Activated naive CD4-positive, alpha-beta T cell treated with anti-CD3 and anti-CD28 coated beads, Interleukin-2, amount 50 U/mL, for 72 hours (primary cell): ENCODE measurements at regions not wholly inside any gene's neighbourhood (a gene's known extent, or its start where the extent isn't known, plus 50 kb on each side); places are given as distances from the start of the nearest gene placed in this dataset.

ENCODE experiments used
- ATAC-seq, 2 donors: fragments of 150-1000 bp; cut with Tn5 transposase; 2 replicates each; pipeline ENCODE4 v1.10.0; 2021; ENCODE audit warnings: mild to moderate bottlenecking in 2 of 2, moderate library complexity in 2 of 2
- DNase-seq, 2 donors: peaks; one replicate each; pipeline ENCODE4 v3.0.0; 2021 to 2022; ENCODE audit warnings: low spot score in 2 of 2
- H3K27ac Mint-ChIP-seq, 2 donors: one replicate each; pipeline ENCODE4 v1.8.0; 2022; ENCODE audit warnings: mild to moderate bottlenecking in 2 of 2, mixed read lengths in 2 of 2
- H3K36me3 Mint-ChIP-seq, 2 donors: one replicate each; pipeline ENCODE4 v1.8.0; 2022; ENCODE audit warnings: mixed read lengths in 2 of 2
- H3K9me3 Mint-ChIP-seq, 2 donors: one replicate each; pipeline ENCODE4 v1.8.0; 2022; ENCODE audit warnings: mixed read lengths in 2 of 2

DNA sequence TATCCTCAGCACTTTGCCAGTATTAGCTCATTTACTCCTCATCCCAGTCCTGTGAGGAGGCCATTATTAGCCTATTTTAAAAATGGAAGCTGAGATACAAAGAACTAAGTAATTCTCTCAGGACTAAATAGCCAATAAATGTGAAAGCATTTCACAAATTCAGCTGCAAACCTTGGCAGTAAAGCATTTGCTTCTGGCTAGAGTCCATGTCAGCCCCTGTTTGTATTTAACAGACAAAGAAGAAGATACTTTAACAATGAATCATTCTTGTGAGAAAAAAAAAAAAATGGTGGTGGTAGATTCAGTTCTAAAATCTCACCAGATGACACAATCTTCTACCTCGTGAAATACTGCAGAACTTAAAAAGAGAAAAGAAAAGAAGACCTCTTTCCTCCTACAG, 85.0 kb upstream of the CNTN6 start:
- Mint-ChIP-seq H3K36me3 (no peaks in the 10 kb centered on the region), H3K27ac (no peak overlapping the region), H3K9me3 (peaks cover 2% of the 10 kb centered on the region in 2 donors)
- DNase-seq (no peak), ATAC-seq (no peak)

DNA sequence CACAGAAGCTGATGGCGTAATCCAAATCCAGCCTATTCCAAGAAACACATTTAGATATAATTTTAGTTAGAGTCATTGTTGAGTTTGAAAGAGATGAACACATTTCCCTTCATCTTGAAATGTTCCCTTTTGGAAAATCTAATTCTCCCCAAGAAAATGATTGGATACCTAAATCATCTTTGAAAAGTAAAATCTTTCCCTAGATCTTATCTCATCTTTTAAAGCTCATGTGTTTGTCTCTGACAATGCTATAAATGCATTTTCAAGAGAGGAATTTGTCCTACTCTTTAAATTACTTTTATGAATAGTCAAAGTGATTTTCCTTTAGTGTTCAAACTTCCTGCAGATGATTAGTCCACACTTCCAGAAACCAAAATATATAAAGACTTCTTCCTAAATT, 82.6 kb upstream of the CNTN6 start:
- Mint-ChIP-seq H3K27ac (no peak overlapping the region), H3K36me3 (no peaks in the 10 kb centered on the region), H3K9me3 (peaks cover 0 to 5% of the 10 kb centered on the region in 2 donors)
- no peak for DNase-seq
- no peak for ATAC-seq

DNA sequence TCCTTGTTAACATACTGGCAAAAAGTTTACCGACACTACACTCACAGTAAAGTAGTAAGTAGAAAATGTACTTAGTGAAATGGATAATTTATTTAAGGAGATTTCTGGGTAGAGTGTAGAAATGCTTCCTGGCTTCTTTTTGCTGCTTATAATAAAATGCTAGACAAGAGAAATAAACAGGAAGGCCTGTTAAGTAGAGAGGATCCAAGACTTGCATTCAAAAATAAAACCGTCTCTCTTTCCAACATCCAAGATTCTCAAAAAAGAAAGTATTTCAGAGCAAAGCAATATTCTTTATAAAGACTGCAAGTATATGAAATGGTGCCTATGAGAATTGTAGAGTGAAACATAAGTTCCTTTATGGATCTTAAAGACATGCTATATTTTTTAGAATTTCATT, 77.0 kb upstream of the CNTN6 start:
- no peak for ATAC-seq
- H3K27ac Mint-ChIP-seq, result no peak overlapping the region
- no peak for DNase-seq
- peaks cover 10% of the 10 kb centered on the region in 2 donors for H3K9me3 Mint-ChIP-seq
- H3K36me3 Mint-ChIP-seq, result no peaks in the 10 kb centered on the region

DNA sequence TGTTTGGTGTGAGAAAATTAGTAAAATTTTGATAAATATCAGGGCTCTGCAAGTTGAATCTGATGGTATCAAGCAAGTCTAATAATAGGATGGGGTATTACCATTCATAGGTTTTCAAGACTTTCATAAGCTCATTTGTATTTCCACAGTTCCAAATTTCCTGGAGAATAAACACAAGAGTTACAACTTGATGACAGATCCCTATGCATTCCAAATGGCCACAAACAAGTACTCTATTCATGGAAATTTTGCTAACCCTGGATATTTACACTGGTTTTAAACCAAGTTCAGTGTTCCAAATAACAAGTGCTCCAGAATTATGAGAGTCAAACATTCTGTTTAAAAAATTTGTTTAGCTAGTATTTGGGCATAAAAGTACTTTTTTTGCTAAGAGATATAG, 75.0 kb upstream of the CNTN6 start:
- Mint-ChIP-seq H3K27ac (no peak overlapping the region), H3K36me3 (no peaks in the 10 kb centered on the region), H3K9me3 (peaks cover 10 to 14% of the 10 kb centered on the region in 2 donors)
- no peak for ATAC-seq
- DNase-seq, result no peak

DNA sequence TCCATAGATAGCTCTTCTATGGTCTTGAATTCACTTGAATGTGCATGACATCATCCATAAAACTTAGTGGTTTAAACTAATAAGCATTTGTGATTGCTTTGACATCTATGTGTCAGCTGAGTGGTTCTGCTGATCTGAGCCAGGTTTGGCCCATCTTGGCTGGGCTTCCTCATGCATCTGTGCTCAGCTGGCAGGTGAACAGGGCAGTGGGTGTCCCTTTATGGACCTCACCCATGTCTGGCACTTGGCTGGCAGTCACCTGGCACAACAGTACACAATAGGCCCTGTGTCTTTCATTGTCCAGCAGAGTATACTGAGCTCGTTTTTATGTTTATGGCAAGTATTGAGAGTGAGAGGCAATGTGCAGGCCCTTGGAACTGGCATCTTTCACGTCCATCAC, 73.7 kb upstream of the CNTN6 start:
- Mint-ChIP-seq H3K36me3 (no peaks in the 10 kb centered on the region), H3K27ac (no peak overlapping the region), H3K9me3 (peaks cover 9 to 10% of the 10 kb centered on the region in 2 donors)
- DNase-seq (no peak), ATAC-seq (no peak)

DNA sequence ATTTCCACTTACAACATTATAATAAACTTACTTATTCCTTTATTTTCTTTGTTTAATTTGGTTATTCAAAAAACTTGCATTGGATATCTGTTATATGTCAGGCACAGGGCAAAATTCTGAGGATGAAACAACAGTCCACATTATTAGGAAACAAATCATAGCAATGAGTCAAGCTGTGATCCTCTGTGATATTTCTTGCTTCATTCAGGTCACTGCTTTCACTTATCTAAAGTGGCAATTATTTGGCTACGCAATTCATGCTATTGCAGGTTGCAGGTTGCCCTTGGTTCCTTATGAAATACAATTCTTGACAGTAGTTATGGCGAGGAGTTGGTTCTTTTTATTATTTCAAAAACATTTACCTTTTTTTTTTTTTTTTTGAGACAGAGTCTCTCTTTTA, 66.4 kb upstream of the CNTN6 start:
- Mint-ChIP-seq H3K27ac (no peak overlapping the region), H3K9me3 (peaks cover 13% of the 10 kb centered on the region in 2 donors), H3K36me3 (no peaks in the 10 kb centered on the region)
- ATAC-seq (no peak), DNase-seq (no peak)

DNA sequence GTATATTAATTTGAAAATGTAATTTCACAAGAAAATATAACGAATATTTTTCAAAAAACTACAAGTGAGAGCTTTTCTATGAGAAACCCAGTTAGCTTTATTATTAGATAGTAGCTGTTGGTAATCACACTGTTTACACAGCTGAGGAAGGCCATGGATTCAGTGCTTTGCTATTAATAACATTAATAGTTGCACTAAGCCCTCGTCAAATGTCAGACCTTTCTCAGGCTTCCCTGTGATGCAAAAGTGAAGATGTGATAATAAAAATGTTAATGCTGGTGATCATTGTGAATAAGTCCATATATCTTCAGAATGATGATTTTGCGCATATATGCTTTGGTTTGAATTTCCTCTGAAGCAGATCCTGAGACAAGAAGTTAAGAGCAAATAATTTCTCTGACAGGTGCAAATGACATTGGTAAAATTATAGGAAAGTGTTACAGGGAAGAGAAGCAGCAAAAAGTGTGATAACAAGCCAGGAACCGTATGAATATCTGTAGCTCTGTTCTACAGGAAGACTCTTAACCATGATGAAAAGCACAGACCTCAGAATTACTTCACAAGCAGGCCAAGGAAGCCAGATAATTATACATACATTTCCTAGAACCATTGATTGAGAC, 56.5 kb upstream of the CNTN6 start:
- peaks cover 14 to 16% of the 10 kb centered on the region in 2 donors for H3K9me3 Mint-ChIP-seq
- no peak for ATAC-seq
- no peak overlapping the region for H3K27ac Mint-ChIP-seq

DNA sequence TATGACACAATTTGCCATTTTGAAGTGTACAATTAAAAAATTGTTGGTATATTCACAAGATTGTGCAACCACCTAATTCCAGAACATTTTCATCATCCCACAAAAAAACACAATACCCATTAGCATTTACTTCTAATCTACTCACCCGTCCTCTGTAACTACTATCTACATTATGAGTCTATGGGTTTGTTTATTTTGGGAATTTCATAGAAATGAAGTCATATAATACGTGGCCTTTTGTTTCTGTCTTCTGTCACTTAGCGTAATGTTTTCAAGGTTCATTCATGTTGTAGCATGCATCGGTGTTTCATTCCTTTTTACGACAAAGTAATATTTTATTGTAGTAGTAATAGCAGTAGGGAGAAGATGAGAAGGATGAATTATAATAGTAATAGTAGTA, 55.2 kb upstream of the CNTN6 start:
- DNase-seq, result no peak
- no peak for ATAC-seq
- Mint-ChIP-seq H3K9me3 (peaks cover 12 to 14% of the 10 kb centered on the region in 2 donors), H3K36me3 (peaks cover 0 to 8% of the 10 kb centered on the region in 2 donors), H3K27ac (no peak overlapping the region)

More for the DNA sequence above, 56.5 kb upstream of the CNTN6 start:
- H3K36me3 Mint-ChIP-seq, result peaks cover 0 to 8% of the 10 kb centered on the region in 2 donors
- no peak for DNase-seq
